Breast epithelium (tissue), 4 donors: ENCODE measurements at regions not wholly inside any gene's neighbourhood (a gene's known extent, or its start where the extent isn't known, plus 50 kb on each side); places are given as distances from the start of the nearest gene placed in this dataset.

Experiments
- DNase-seq, 2 donors: peaks; one replicate each; pipeline ENCODE4 v3.0.0-alpha.2; 2019; ENCODE audit warnings: low spot score in 2 of 2
- H3K27ac ChIP-seq, 2 donors: fragments of 200-600 bp; sonication (generic) in 1 of 2; one replicate each; pipeline ENCODE4 v1.5.1; 2016 to 2019; ENCODE audit warnings: mild to moderate bottlenecking in 1 of 2
- H3K27me3 ChIP-seq, 2 donors: fragments of 200-600 bp; sonication (generic) in 1 of 2; one replicate each; pipeline versions ENCODE4 v1.5.1 to v1.6.0; 2017 to 2019; ENCODE audit warnings: control low read depth in 1 of 2, mild to moderate bottlenecking in 1 of 2
- H3K36me3 ChIP-seq: fragments of 200-600 bp; one replicate; pipeline ENCODE4 v1.5.1; 2019
- H3K4me1 ChIP-seq, 2 donors: fragments of 200-600 bp; sonication (generic); one replicate each; pipeline ENCODE4 v1.5.1; 2016 to 2019; ENCODE audit warnings: control low read depth in 1 of 2
- H3K4me3 ChIP-seq, 3 donors: fragments of 200-600 bp; sonication (generic); 1 replicate in 2 of 3; 2 replicates in 1 of 3; pipeline ENCODE4 v1.5.1; 2016 to 2019; ENCODE audit warnings: mild to moderate bottlenecking in 3 of 3, moderate library complexity in 2 of 3
- H3K9me3 ChIP-seq, 2 donors: fragments of 200-600 bp; sonication (generic) in 1 of 2; one replicate each; pipeline ENCODE4 v1.5.1; 2016 to 2019; ENCODE audit warnings: control low read depth in 1 of 2
- POLR2A ChIP-seq: fragments of 450-650 bp; IDR thresholded peaks from one replicate; pipeline ENCODE4 v1.6.1; 2016; ENCODE audit warnings: antibody characterized with exemption, mild to moderate bottlenecking, moderate library complexity
- POLR2AphosphoS5 ChIP-seq, 3 donors: sonication (generic); formaldehyde crosslinking; IDR thresholded peaks; one replicate each; pipeline ENCODE4 v1.6.1; 2017; ENCODE audit warnings: antibody characterized with exemption in 3 of 3
- intact Hi-C: fragments of 100-400 bp; cut with DNase I; formaldehyde crosslinking; loops from one replicate; pipeline ENCODE4 v1.15.1; 2023; ENCODE audit warnings: low total_unique reads
- TF ChIP-seq, protein P1 (sequence below), 3 donors: fragments of 450-650 bp; IDR thresholded peaks; one replicate each; pipeline ENCODE4 v1.5.1; 2016 to 2017; ENCODE audit warnings: antibody characterized with exemption in 3 of 3, mild to moderate bottlenecking in 3 of 3, moderate library complexity in 3 of 3

DNA sequence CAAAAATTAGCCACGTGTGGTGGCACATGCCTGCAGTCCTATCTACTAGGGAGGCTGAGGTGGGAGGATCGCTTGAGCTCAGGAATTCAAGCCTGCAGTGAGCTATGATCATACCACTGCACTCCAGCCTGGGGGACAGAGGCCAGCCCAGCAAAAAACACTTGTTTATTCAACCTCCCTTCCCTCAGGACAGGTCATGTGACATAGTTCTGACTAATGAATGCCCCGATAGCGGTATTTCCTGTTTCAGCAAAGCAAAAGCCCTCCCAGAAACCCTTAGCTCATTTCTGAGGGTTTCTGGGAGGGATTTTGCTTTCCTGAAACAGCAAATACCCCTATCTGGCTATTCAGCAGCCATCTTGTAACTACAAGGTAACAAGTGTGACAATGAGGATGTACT lies 157.1 kb downstream of the GATA3 start:
- H3K27me3 ChIP-seq, result no peaks in the 10 kb centered on the region
- intact Hi-C loops, result no loop called here

GRCh38 chr10:8213735-8214134 lies 159.2 kb downstream of the GATA3 start:
- Histone ChIP-seq H3K27ac (no peak overlapping the region), H3K36me3 (no peaks in the 10 kb centered on the region), H3K27me3 (no peaks in the 10 kb centered on the region), H3K4me3 (no peak overlapping the region), H3K9me3 (no peaks in the 10 kb centered on the region), H3K4me1 (no peaks in the 10 kb centered on the region)
- no peak for TF ChIP-seq POLR2A
- intact Hi-C loops, result no loop called here
- DNase-seq, result no peak

More for the DNA sequence above, 157.1 kb downstream of the GATA3 start:
- no peaks in the 10 kb centered on the region for H3K9me3 ChIP-seq
- no peak for DNase-seq
- no peaks in the 10 kb centered on the region for H3K4me1 ChIP-seq
- no peak overlapping the region for H3K27ac ChIP-seq
- no peaks in the 10 kb centered on the region for H3K36me3 ChIP-seq
- TF ChIP-seq, protein P1, sequence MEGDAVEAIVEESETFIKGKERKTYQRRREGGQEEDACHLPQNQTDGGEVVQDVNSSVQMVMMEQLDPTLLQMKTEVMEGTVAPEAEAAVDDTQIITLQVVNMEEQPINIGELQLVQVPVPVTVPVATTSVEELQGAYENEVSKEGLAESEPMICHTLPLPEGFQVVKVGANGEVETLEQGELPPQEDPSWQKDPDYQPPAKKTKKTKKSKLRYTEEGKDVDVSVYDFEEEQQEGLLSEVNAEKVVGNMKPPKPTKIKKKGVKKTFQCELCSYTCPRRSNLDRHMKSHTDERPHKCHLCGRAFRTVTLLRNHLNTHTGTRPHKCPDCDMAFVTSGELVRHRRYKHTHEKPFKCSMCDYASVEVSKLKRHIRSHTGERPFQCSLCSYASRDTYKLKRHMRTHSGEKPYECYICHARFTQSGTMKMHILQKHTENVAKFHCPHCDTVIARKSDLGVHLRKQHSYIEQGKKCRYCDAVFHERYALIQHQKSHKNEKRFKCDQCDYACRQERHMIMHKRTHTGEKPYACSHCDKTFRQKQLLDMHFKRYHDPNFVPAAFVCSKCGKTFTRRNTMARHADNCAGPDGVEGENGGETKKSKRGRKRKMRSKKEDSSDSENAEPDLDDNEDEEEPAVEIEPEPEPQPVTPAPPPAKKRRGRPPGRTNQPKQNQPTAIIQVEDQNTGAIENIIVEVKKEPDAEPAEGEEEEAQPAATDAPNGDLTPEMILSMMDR (IDR thresholded peaks at IDR 0.05), result no peak
- no peak for TF ChIP-seq POLR2A
- no peak for TF ChIP-seq POLR2AphosphoS5 (IDR thresholded peaks at IDR 0.05)
- no peak overlapping the region for H3K4me3 ChIP-seq

GRCh38 chr10:8214587-8214986 lies 160.1 kb downstream of the GATA3 start:
- Histone ChIP-seq H3K9me3 (no peaks in the 10 kb centered on the region), H3K27ac (no peak overlapping the region), H3K4me1 (no peaks in the 10 kb centered on the region), H3K4me3 (no peak overlapping the region), H3K36me3 (no peaks in the 10 kb centered on the region), H3K27me3 (no peaks in the 10 kb centered on the region)
- no peak for DNase-seq
- intact Hi-C loops, result no loop called here
- no peak for TF ChIP-seq POLR2AphosphoS5 (IDR thresholded peaks at IDR 0.05)
- no peak for TF ChIP-seq POLR2A
- TF ChIP-seq, protein P1 (IDR thresholded peaks at IDR 0.05), result no peak

DNA sequence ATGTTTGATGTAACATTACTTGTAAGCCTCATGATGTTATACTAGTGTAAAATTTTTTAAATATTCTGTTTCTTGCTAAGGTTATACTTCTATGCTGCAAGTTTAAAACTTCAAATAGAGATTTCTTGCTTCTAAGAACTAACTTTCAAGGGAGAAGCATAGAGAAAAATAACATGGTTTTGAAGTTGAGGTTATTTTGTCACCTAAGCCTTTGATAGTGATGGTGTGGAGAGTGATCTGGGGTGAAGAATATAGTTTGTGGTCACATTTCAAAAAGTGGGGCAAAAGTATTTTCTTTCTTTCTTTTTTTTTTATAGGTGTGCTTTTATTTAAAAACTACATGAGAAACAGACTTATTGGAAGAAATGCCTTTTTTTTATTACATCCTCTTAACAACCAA lies 162.4 kb downstream of the GATA3 start:
- intact Hi-C loops, result no loop called here
- Histone ChIP-seq H3K27ac (no peak overlapping the region), H3K4me1 (no peaks in the 10 kb centered on the region), H3K27me3 (no peaks in the 10 kb centered on the region), H3K4me3 (no peak overlapping the region), H3K36me3 (no peaks in the 10 kb centered on the region), H3K9me3 (no peaks in the 10 kb centered on the region)
- DNase-seq, result no peak
- no peak for TF ChIP-seq POLR2AphosphoS5 (IDR thresholded peaks at IDR 0.05)
- TF ChIP-seq POLR2A, result no peak
- TF ChIP-seq, protein P1 (IDR thresholded peaks at IDR 0.05), result no peak

DNA sequence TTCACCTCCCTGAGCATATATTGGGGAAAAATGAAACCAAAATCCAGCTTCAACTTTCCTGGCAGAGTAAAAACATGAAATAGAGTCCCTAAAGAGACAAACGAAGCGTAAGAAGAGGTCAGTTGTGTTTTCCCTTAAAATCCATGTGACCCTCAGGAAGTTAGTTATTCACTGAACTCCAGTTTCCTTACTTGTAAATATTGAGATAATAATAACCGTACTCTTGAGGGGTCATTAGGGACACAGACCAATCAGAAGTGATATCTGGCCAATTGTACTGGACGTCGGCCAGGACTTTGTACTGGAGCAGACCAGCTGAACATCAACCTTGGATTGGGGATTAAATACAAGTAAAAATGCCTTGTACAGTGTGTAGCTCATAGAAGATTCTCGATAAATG lies 167.0 kb downstream of the GATA3 start:
- TF ChIP-seq POLR2A (no peak), POLR2AphosphoS5 (IDR thresholded peaks at IDR 0.05) (no peak)
- TF ChIP-seq, protein P1 (IDR thresholded peaks at IDR 0.05), result no peak
- no peak overlapping the region for H3K27ac ChIP-seq
- no peaks in the 10 kb centered on the region for H3K27me3 ChIP-seq
- no peaks in the 10 kb centered on the region for H3K36me3 ChIP-seq
- H3K9me3 ChIP-seq, result no peaks in the 10 kb centered on the region
- H3K4me1 ChIP-seq, result no peaks in the 10 kb centered on the region
- intact Hi-C loops, result no loop called here
- H3K4me3 ChIP-seq, result no peak overlapping the region
- DNase-seq, result no peak

GRCh38 chr10:8224591-8224990 lies 170.1 kb downstream of the GATA3 start:
- Histone ChIP-seq H3K9me3 (no peaks in the 10 kb centered on the region), H3K27ac (no peak overlapping the region), H3K27me3 (no peaks in the 10 kb centered on the region), H3K36me3 (no peaks in the 10 kb centered on the region), H3K4me1 (no peaks in the 10 kb centered on the region), H3K4me3 (no peak overlapping the region)
- TF ChIP-seq, protein P1 (IDR thresholded peaks at IDR 0.05), result no peak
- TF ChIP-seq POLR2AphosphoS5 (IDR thresholded peaks at IDR 0.05) (no peak), POLR2A (no peak)
- intact Hi-C loops, result no loop called here
- DNase-seq, result no peak
